Fibroblast of pulmonary artery (primary cell): ENCODE measurements at regions not wholly inside any gene's neighbourhood (a gene's known extent, or its start where the extent isn't known, plus 50 kb on each side); places are given as distances from the start of the nearest gene placed in this dataset.

Source experiments
- DNase-seq: peaks from one replicate; pipeline ENCODE4 v3.0.0-alpha.2; 2010; ENCODE audit warnings: low read depth
- H3K4me3 ChIP-seq: replicated peaks from 2 replicates; pipeline ENCODE4 v1.5.1; 2011; ENCODE audit warnings: low read depth, mild to moderate bottlenecking, control low read depth, low read length, moderate library complexity
- TF ChIP-seq, protein P1 (sequence below): IDR thresholded peaks from 2 replicates; pipeline ENCODE4 v1.5.1; 2011; ENCODE audit warnings: mild to moderate bottlenecking, control low read depth, low read length, inconsistent platforms; ENCODE audit errors: missing control alignments

GRCh38 chr18:4817665-4818064 lies 362.6 kb upstream of the DLGAP1 start:
- no peak overlapping the region for H3K4me3 ChIP-seq
- TF ChIP-seq, protein P1, sequence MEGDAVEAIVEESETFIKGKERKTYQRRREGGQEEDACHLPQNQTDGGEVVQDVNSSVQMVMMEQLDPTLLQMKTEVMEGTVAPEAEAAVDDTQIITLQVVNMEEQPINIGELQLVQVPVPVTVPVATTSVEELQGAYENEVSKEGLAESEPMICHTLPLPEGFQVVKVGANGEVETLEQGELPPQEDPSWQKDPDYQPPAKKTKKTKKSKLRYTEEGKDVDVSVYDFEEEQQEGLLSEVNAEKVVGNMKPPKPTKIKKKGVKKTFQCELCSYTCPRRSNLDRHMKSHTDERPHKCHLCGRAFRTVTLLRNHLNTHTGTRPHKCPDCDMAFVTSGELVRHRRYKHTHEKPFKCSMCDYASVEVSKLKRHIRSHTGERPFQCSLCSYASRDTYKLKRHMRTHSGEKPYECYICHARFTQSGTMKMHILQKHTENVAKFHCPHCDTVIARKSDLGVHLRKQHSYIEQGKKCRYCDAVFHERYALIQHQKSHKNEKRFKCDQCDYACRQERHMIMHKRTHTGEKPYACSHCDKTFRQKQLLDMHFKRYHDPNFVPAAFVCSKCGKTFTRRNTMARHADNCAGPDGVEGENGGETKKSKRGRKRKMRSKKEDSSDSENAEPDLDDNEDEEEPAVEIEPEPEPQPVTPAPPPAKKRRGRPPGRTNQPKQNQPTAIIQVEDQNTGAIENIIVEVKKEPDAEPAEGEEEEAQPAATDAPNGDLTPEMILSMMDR: no peak
- no peak for DNase-seq

DNA sequence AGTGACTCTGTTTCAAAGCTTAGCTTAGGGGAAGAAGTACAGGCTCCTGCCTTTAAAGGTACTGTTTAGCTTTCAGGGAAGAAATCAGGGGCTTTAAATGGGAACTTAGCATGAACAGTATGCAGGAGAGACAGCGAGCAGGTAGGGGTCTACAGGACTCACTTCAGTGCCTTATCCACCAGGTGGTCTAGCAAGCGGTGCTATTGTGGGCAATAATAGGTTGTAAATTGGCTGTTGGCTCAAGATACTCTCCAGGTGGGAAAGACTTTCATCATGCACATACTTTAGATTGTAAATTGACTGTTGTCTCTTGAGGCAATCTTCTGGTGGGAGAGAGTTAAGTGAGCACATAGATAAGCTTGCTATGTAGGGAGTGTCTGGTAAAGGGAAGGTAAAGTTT lies 358.6 kb upstream of the DLGAP1 start:
- no peak overlapping the region for H3K4me3 ChIP-seq
- TF ChIP-seq, protein P1: no peak
- no peak for DNase-seq

DNA sequence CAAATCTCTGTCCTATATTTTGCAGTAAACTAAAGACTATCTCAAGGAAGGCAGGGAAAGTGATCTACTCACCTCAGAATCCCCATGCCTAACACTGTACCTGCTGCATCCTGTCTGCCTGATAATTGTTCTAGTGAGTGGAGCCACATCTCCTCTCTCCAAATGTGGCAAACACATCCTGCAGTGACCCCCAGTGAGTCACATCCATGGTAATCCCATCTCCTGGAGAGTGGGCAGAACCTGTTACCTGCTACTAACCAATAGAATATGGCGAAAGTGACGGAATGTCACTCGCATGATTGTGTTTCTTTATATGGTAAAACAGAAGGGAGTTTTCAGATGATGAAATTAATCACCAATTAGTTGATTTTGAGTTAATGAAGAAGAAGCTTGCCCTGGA lies 353.8 kb upstream of the DLGAP1 start:
- TF ChIP-seq, protein P1: no peak
- DNase-seq: no peak
- H3K4me3 ChIP-seq: no peak overlapping the region

DNA sequence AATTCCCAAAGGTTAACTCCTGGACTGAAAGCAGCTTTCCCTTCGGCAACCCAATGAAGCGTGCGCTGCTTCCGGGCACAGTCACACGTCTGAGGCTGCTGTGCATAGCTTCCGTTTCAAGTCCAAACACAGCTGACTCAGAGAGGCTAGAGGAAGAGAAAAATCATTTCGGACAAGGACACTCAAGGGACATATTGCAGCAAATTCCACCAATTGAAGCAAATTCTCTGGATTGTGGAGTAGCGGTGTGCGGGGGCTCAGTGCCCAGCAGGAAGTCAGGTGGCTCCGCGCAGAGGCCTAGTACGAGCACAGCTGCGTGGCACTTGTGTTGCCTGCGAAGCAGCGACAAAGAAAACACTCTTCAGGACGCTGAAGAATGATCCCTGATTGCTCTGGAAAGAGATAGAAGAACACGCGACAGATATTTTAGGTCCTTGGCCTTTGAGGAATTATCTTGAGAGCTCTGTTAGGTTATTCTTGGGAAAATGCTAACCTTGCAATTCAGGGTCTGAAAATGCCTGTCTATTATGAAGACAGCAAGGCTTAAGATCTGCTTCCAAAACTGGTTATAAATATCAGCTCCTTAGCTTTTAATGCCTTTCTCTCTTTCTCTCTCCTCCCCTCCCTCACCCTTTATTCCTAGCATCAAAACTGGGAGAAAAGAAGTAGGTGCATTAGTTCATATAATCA lies 352.6 kb upstream of the DLGAP1 start:
- no peak overlapping the region for H3K4me3 ChIP-seq
- DNase-seq: no peak
- TF ChIP-seq, protein P1: no peak

- DNase-seq: no peak
- no peak overlapping the region for H3K4me3 ChIP-seq
- TF ChIP-seq, protein P1: no peak
These were observed 351.2 kb upstream of the DLGAP1 start for GRCh38 chr18:4806331-4806730.

DNA sequence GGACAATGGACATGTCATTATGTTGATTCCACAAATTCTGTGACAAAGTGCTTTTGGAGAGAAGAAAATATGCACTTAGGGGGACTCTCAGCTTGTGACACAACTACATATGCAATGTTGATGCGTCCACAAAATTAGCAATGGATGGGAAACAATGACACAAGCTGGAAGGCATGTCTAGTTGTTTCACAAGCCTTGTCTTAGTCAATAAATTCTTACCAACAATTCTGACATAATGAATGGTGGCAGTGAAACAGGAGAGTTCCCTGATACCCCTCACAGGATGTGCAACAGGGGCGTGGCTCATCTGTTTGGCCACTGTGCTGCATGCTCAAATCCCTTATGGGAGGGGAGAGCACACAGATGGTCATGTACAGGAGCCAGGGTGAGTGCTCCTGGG lies 347.2 kb upstream of the DLGAP1 start:
- H3K4me3 ChIP-seq: no peak overlapping the region
- TF ChIP-seq, protein P1: no peak
- DNase-seq: no peak

- TF ChIP-seq, protein P1: no peak
These were observed 346.0 kb upstream of the DLGAP1 start for GRCh38 chr18:4801151-4801550.

More at GRCh38 chr18:4801151-4801550, 346.0 kb upstream of the DLGAP1 start:
- H3K4me3 ChIP-seq: no peak overlapping the region
- DNase-seq: no peak
